CD4-positive, alpha-beta T cell (primary cell): ENCODE measurements at regions not wholly inside any gene's neighbourhood (a gene's known extent, or its start where the extent isn't known, plus 50 kb on each side); places are given as distances from the start of the nearest gene placed in this dataset.

Experiments
- ATAC-seq: fragments of 200-7000 bp; cut with Tn5 transposase; one replicate; pipeline ENCODE4 v1.10.0; 2022; ENCODE audit warnings: mild to moderate bottlenecking; ENCODE audit not compliant: poor library complexity
- CTCF ChIA-PET: fragments of 350-600 bp; sonication (Branson Sonifier 250); formaldehyde crosslinking; loops from one replicate; lab custom pipeline; 2021; ENCODE audit warnings: antibody characterized with exemption, inconsistent platforms; lab: Charles Lee
- POLR2A ChIA-PET: fragments of 350-600 bp; sonication (Branson Sonifier 250); formaldehyde crosslinking; loops from one replicate; lab custom pipeline; 2021; ENCODE audit warnings: antibody characterized with exemption, inconsistent platforms; lab: Charles Lee
- DNase-seq, 14 experiments: peaks; one replicate each; pipeline ENCODE4 v3.0.0-alpha.2; 2013 to 2020; ENCODE audit warnings: mixed read lengths in 2 of 14
- H3K27ac ChIP-seq, 2 donors: one replicate each; pipeline versions ENCODE4 v1.5.1 to v1.7.0; 2013; ENCODE audit warnings: low read length in 2 of 2, low read depth in 1 of 2, mild to moderate bottlenecking in 1 of 2
- H3K27me3 ChIP-seq, 2 experiments: 1 replicate in 1 of 2; 2 replicates in 1 of 2; pipeline versions ENCODE4 v1.6.1 to v1.7.0; 2013; ENCODE audit warnings: low read length in 2 of 2, control low read depth in 1 of 2, mild to moderate bottlenecking in 1 of 2, moderate library complexity in 1 of 2; ENCODE audit not compliant: insufficient read depth in 2 of 2, control insufficient read depth in 1 of 2
- H3K36me3 ChIP-seq: one replicate; pipeline ENCODE4 v1.6.1; 2013; ENCODE audit warnings: low read length, control low read depth; ENCODE audit not compliant: insufficient read depth
- H3K4me1 ChIP-seq: one replicate; pipeline ENCODE4 v1.6.1; 2013; ENCODE audit warnings: low read length, control low read depth; ENCODE audit not compliant: insufficient read depth
- H3K4me3 ChIP-seq: one replicate; pipeline ENCODE4 v1.5.1; 2013; ENCODE audit warnings: mild to moderate bottlenecking, low read length, moderate library complexity
- H3K9me3 ChIP-seq, 2 experiments: 1 replicate in 1 of 2; 2 replicates in 1 of 2; pipeline versions ENCODE4 v1.6.1 to v1.7.0; 2013; ENCODE audit warnings: low read length in 2 of 2, mild to moderate bottlenecking in 2 of 2, control low read depth in 1 of 2, moderate library complexity in 1 of 2; ENCODE audit not compliant: control insufficient read depth in 1 of 2, insufficient read depth in 1 of 2
- H3K27ac Mint-ChIP-seq: one replicate; pipeline ENCODE4 v1.8.0; 2020; ENCODE audit warnings: mixed read lengths
- H3K27me3 Mint-ChIP-seq: one replicate; pipeline ENCODE4 v1.8.0; 2021; ENCODE audit warnings: mixed read lengths
- H3K36me3 Mint-ChIP-seq: one replicate; pipeline ENCODE4 v1.8.0; 2021; ENCODE audit warnings: low read depth, mixed read lengths
- H3K4me1 Mint-ChIP-seq: one replicate; pipeline ENCODE4 v1.8.0; 2021; ENCODE audit warnings: low read depth, mixed read lengths
- H3K4me3 Mint-ChIP-seq: one replicate; pipeline ENCODE4 v1.8.0; 2020; ENCODE audit warnings: mild to moderate bottlenecking, mixed read lengths
- H3K9me3 Mint-ChIP-seq: one replicate; pipeline ENCODE4 v1.8.0; 2020; ENCODE audit warnings: mixed read lengths
- intact Hi-C, 2 experiments: fragments of 100-400 bp; cut with DNase I in 1 of 2; cut with micrococcal nuclease in 1 of 2; formaldehyde crosslinking; loops; one replicate each; pipeline versions ENCODE4 v1.15.1 to v1.9.0; 2023 to 2025; cut with DNase I, micrococcal nuclease
- TF ChIP-seq, protein P1 (sequence below): fragments of 200-600 bp; IDR thresholded peaks from one replicate; pipeline ENCODE4 v1.8.0; 2022; ENCODE audit warnings: antibody characterized with exemption, mild to moderate bottlenecking

DNA sequence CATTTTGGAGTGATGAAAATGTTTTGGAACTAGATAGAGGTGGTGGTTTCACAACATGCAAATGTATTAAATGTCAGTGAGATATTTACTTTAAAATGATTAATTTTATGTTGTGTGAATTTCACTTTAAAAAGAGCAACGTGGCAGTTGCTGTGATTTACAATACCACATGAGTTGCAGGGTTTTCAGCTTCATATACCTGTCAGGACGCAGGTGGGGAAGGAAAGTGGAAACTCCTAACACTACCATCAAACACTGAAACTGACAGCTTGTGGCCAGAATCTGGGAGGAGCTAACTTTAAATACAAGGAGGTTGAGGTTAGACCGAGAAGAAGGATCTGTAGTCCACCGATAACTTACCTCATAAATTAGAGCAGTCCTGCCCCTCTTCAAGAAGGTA lies 168.9 kb upstream of the TMEM72 start:
- no peak overlapping the region for H3K4me3 ChIP-seq
- H3K9me3 ChIP-seq, result no peaks in the 10 kb centered on the region
- ChIA-PET CTCF (no interaction called here), POLR2A (no interaction called here)
- no peak overlapping the region for H3K27ac ChIP-seq
- DNase-seq, result no peak
- no peak for ATAC-seq
- H3K4me1 ChIP-seq, result no peaks in the 10 kb centered on the region
- no peak overlapping the region for H3K4me3 Mint-ChIP-seq
- H3K36me3 ChIP-seq, result no peaks in the 10 kb centered on the region
- H3K27me3 Mint-ChIP-seq, result peaks cover 24% of the 10 kb centered on the region
- H3K4me1 Mint-ChIP-seq, result no peaks in the 10 kb centered on the region
- H3K9me3 Mint-ChIP-seq, result no peaks in the 10 kb centered on the region
- intact Hi-C loops, result no loop called here
- H3K27me3 ChIP-seq, result peaks cover 0 to 5% of the 10 kb centered on the region in 2 experiments
- TF ChIP-seq, protein P1, sequence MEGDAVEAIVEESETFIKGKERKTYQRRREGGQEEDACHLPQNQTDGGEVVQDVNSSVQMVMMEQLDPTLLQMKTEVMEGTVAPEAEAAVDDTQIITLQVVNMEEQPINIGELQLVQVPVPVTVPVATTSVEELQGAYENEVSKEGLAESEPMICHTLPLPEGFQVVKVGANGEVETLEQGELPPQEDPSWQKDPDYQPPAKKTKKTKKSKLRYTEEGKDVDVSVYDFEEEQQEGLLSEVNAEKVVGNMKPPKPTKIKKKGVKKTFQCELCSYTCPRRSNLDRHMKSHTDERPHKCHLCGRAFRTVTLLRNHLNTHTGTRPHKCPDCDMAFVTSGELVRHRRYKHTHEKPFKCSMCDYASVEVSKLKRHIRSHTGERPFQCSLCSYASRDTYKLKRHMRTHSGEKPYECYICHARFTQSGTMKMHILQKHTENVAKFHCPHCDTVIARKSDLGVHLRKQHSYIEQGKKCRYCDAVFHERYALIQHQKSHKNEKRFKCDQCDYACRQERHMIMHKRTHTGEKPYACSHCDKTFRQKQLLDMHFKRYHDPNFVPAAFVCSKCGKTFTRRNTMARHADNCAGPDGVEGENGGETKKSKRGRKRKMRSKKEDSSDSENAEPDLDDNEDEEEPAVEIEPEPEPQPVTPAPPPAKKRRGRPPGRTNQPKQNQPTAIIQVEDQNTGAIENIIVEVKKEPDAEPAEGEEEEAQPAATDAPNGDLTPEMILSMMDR, result no peak
- H3K36me3 Mint-ChIP-seq, result no peaks in the 10 kb centered on the region
- no peak overlapping the region for H3K27ac Mint-ChIP-seq

DNA sequence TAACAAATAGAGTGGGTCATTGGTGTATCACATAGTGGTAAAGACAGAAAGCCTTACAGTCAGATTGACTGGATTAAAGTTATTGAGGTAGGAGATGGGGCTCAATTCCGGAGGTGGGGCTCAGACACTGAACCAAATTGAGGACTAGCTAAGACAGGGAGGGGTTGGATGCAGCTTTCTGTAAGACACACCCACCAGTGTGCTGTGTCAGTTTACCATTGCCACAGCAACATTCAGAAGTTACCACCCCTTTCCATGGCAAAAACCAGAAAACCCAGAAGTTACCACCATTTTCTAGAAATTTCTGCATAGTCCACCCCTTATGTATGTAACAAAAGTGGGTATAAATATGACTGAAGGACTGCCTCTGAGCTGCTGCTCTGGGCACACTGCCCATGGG lies 167.6 kb upstream of the TMEM72 start:
- Mint-ChIP-seq H3K27me3 (peaks cover 19% of the 10 kb centered on the region), H3K4me3 (no peak overlapping the region), H3K9me3 (no peaks in the 10 kb centered on the region), H3K27ac (no peak overlapping the region), H3K36me3 (no peaks in the 10 kb centered on the region), H3K4me1 (no peaks in the 10 kb centered on the region)
- ATAC-seq, result no peak
- POLR2A ChIA-PET, result no interaction called here
- Histone ChIP-seq H3K27ac (no peak overlapping the region), H3K36me3 (no peaks in the 10 kb centered on the region), H3K4me1 (no peaks in the 10 kb centered on the region), H3K4me3 (no peak overlapping the region), H3K9me3 (peaks cover 0 to 5% of the 10 kb centered on the region in 2 experiments), H3K27me3 (peaks cover 3 to 5% of the 10 kb centered on the region in 2 experiments)
- DNase-seq, result no peak
- TF ChIP-seq, protein P1, result no peak
- CTCF ChIA-PET, result no interaction called here
- intact Hi-C loops, result no loop called here

DNA sequence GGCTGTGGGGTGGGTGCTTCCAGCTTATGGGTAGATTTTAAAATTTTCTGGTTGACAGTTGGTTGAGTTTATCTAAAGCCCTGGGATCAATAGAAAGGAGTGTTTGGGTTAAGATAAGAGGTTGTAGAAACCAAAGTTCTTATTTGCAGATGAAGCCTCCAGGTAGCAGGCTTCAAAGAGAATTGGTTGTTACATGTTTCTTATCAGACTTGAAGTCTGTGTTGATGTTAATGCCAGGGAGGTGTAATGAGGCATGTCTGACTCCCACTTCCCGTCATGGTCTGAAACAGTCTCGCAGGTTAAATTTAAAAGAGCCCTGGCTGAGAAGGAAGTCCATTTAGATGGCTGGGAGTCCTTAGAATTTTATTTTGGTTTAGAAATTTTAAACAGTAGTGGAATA lies 165.2 kb upstream of the TMEM72 start:
- ChIA-PET CTCF (no interaction called here), POLR2A (no interaction called here)
- no peak for ATAC-seq
- peaks cover 0 to 5% of the 10 kb centered on the region in 2 experiments for H3K9me3 ChIP-seq
- H3K27ac ChIP-seq, result no peak overlapping the region
- H3K27me3 ChIP-seq, result peaks cover 3 to 5% of the 10 kb centered on the region in 2 experiments
- TF ChIP-seq, protein P1, result no peak
- no peak for DNase-seq
- H3K36me3 Mint-ChIP-seq, result no peaks in the 10 kb centered on the region
- no peak overlapping the region for H3K27ac Mint-ChIP-seq
- intact Hi-C loops, result no loop called here
- H3K36me3 ChIP-seq, result no peaks in the 10 kb centered on the region
- H3K4me1 ChIP-seq, result no peaks in the 10 kb centered on the region
- H3K9me3 Mint-ChIP-seq, result no peaks in the 10 kb centered on the region
- no peak overlapping the region for H3K4me3 Mint-ChIP-seq
- H3K4me3 ChIP-seq, result no peak overlapping the region
- no peaks in the 10 kb centered on the region for H3K4me1 Mint-ChIP-seq
- H3K27me3 Mint-ChIP-seq, result peaks cover 5% of the 10 kb centered on the region
